GM18508 (cell line): ENCODE measurements at regions not wholly inside any gene's neighbourhood (a gene's known extent, or its start where the extent isn't known, plus 50 kb on each side); places are given as distances from the start of the nearest gene placed in this dataset.
"Not testable (repeated sequence)": the region's sequence is repeated elsewhere in the genome, so short reads cannot be mapped to it uniquely, and the experiment has no call there.

Source experiments
- ATAC-seq: cut with Tn5 transposase; IDR thresholded peaks from one replicate; pipeline ENCODE4 v1.9.1; 2021; ENCODE audit warnings: moderate number of reproducible peaks; ENCODE audit not compliant: insufficient read depth, unreplicated experiment

DNA sequence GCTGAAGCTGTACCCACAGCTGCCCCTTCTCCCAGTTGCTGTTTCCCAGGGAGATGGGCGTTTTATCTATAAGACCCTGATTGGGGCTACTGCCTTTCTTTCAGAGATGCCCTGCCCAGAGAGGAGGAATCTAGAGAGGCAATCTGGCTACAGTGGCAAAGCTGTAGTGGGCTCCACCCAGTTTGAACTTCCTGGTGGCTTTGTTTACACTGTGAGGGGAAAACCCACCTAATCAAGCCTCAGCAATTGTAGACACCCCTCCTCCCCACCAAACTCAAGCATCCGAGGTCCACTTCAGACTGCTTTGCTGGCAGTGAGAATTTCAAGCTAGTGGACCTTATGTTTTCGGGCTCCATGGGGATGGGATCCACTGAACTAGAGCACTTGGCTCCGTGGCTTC, 240.4 kb upstream of the AFF2 start:
- no peak for ATAC-seq

DNA sequence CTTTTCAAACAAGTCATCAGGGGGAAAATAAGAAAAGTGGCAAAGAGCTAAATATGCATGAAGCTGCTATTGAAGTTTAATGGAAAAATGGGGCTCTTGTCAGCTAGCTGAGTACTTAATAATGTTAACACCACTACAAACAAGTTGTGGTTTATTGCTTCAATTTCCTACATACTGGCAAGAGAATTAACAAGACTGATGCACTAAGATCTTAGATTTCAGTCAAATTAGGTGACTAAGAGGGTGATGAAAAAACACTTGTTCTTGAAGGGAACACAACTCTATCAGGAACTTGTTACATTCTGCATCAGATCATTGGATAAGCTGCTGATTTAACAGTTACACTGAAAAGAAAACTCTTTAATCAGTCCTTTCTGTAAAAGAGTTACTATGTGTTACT, 234.6 kb upstream of the AFF2 start:
- no peak for ATAC-seq

DNA sequence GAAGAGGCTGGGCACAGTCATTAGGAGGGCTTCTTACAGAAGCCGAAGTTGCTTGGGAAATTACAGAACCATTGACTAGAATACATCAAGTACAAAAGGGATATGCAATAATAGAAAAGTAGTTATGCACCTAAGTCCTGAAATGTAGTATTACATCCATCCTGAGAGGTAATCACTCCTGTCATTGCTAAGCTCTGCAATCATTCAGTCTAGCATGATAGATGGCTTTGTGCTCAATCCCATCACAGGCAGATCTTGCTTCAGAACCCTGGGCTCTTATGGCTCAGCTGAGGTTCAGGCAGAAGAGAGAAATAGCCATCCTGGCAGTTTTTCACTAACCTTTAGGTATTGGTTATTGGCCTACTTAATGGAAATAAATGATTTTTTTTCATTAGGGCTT, 231.7 kb upstream of the AFF2 start:
- ATAC-seq = no peak

DNA sequence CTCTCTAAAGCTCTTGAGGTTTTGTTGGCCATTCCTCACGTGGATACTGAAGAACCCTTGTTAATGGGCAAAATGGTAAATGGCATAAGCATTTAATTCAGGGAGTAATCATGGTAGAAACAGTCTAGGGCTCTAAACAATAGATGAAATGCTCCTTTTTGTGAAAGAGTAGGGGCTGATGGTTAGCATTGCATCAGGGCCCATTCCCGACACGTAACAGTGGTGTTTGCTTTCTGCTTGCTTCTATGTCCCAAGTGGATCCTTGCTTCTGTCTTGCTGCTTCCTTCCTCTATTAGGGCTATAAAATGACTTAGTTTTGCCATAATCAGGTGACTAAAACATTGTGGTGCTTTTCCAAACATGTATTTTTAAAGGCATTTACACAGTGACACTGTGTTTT, 230.9 kb upstream of the AFF2 start:
- no peak for ATAC-seq

DNA sequence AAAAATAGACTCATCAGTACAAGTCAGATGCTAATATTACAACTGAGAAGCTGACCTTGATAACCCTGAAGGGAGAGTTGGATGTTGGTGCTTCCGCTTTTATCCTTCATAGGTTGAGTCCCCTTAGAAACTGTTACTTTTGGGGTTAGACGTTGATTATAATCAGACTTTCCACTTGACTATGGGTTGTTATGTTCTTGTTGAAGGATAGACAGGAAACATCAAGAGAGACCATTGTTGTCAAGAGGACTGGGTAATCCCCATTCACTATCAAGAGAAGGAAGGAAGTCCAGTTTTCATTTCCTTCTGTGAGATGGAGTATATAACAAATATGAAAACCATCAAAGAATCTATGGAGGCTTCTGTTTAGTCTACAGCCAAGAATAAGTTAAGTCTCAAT, 229.9 kb upstream of the AFF2 start:
- no peak for ATAC-seq

DNA sequence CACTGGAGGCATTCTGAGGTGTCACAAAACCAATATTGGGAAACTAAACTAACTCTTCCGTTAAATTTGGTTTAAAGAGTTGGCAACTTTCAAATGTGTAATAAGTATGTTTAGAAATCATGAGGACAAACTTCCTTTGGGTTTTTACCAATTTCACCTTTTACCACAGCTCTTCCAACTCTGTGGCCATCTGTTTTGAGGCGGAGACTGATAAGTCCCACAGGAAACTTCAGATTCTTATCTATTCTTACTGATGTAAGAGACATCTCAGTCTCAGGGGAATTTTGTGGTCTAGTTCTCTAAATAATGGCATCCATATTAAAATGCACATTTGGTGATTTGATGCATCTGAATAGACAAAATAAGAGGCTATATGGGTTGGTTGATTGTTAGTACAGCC, 229.2 kb upstream of the AFF2 start:
- no peak for ATAC-seq

DNA sequence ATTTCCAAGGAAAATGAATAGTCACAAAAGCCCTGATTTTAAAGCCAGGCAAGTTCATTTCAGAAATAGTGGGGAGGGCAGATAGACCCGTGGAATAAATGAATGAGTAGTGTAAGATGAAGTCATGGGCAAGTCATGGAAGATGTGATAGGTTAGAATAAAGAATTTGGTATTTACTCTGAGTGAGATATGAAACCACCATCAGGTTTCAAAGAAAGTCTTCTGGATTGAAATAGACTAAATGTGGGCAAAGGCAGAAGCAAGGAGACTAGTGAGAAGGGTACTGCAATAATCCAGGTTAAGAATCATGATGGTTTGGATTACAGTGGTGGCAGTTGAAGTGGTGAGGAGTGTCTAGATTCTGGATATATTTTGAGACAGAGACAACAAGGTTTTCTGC, 218.5 kb upstream of the AFF2 start:
- no peak for ATAC-seq

DNA sequence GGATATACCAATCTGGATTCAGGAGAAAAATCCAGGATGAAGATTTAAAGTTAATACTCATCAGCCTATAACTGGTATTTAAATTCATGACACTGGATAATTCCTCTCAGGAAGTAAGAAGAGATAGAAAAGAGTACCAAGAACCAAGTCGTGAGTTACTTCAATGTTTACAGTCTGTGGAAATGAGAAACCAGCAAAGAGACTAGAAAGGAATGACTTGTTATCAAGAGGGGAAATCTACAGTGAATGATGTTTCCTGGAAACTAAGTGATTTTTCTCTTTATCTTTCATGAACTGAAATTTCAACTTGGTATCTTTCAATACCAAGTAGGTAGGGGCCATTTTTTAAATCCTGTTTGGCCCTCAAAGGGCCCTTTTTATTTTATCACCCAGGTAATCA, 217.9 kb upstream of the AFF2 start:
- no peak for ATAC-seq

DNA sequence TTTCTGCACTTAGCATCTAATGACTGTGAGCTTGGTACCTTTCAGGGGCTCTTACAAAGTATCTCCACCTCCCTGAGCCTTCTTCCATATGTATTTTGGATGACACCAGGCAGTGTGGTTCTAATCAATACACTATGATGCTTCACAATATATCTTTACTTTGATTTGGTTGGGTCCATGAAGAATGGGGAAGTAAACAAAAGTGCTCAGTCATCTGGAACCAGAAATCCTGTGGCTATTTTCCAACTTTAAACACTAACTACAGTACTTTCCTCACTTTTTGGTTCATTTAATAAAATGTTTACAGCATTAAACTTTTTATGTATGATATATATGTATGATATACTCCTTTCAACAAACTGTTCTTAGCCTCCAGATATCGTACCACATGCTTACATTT, 216.4 kb upstream of the AFF2 start:
- no peak for ATAC-seq

DNA sequence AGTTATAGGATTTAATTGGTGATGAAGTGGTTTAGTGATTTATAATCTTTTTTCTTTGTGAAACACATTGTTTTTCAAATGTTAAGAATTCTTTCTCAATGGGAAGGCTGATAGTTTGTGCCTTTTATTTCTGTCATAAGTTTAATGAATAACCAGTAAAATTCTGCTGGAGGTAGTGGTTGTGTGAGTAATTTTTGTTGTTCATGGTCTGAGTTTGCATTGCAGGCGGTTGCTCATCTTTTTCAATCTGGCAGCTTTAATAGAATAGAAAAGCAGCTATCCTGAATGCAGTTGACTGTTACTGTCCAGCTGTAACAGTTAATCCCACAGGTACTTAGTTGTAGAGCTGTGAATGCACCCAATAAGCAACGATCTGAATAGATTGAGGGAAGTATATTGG, 215.6 kb upstream of the AFF2 start:
- ATAC-seq = no peak

DNA sequence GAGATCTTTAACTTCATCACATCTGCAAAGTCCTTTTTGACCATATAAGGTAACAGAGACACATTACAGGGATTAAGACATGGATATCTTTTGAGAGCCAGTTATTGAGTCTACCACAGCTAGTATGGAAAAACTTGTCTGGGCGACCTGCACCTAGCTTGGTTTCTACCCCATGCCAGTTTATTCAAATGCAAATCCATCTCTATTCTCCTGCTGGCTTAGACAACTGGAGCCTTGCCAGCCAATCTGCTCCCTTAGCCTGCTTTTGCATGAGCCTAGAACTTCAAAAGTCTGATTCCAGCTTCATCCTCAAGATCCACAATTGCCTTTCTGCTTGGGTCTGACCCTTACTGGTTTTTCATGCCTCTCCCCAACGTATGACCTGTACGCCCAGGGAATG, 212.0 kb upstream of the AFF2 start:
- no peak for ATAC-seq

DNA sequence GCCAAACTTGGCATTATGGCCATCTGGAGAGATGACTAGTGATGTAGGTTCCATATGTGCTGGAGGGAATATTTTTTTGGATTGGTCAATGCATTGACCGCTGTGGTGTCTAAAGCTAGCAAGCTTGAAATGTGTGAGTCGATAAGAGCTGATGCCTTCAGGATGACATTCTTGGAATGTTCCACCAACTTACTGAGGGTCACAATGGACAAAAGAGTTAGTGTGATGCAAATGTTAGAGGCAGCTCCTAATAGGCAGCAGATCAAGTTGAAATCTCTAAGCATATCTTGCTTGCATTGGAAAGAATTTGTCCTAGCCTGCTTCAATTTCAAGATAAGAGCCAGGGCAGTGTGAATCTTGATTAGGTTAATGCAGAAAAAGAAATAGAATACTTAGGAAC, 210.4 kb upstream of the AFF2 start:
- ATAC-seq = no peak

DNA sequence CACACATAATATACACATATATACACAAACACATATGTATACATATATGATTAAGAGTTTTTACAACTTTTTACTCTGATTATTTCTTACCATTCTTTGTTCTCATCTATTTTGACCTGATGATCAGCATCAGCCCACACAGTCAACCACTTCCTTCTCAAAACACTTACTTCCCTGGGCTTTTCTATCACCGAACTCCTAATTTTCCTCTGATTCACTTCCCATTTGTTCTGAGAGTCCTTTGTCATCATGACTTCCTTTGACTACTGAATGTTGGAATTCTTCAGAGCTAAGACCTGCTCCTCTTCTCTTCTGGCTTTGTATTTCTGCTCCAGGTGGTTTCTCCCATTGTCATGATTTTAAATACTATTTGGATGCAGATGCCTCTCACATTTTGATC, 209.5 kb upstream of the AFF2 start:
- ATAC-seq = no peak

DNA sequence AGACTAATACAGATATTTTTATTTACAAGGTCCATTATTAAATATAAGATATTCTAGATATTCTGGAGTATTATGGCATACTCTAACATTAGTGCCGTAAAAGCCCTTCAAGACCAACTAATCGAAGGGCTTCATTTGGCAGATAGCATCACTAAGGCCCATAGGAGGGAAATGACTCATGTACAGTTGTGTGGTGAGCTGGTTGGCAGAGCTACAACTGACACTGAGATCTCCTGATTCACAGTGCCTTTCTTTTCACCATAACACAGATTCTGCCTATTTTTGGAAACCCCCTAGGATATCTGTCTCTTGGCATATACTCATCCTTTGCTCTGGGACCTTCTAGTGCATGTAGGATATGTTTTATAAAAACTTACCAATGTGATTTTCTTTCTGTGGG, 201.7 kb upstream of the AFF2 start:
- ATAC-seq = no peak

DNA sequence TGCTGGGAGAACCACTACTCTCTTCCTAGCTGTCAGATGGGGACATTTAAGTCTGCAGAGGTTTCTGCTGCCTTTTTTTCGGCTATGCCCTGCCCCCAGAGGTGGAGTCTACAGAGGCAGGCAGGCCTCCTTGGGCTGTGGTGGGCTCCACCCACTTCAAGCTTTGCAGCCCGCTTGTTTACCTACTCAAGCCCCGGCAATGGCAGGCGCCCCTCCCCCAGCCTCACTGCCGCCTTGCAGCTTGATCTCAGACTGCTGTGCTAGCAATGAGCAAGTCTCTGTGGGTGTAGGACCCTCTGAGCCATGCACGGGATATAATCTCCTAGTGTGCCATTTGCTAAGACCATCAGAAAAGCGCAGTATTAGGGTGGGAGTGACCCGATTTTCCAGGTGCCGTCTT, 195.2 kb upstream of the AFF2 start:
- not testable (repeated sequence) for ATAC-seq

DNA sequence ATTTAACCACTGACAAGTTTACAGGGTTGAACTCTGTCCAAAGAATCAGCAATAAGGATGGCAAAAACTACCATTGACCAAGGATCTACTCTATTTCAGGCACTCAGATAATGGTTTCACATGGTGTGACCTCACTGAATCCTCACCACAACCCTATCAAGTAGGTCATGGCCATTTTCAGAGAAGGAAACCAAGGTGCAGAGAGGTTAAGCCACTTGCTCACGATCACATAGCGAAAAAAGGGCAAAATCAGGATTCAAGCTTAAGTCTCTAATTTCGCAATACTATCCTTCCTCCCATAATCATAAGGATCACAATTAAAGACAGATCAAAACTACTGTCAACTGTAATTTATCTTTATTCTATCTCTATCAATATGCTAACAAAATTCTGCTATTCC, 191.0 kb upstream of the AFF2 start:
- ATAC-seq = no peak

DNA sequence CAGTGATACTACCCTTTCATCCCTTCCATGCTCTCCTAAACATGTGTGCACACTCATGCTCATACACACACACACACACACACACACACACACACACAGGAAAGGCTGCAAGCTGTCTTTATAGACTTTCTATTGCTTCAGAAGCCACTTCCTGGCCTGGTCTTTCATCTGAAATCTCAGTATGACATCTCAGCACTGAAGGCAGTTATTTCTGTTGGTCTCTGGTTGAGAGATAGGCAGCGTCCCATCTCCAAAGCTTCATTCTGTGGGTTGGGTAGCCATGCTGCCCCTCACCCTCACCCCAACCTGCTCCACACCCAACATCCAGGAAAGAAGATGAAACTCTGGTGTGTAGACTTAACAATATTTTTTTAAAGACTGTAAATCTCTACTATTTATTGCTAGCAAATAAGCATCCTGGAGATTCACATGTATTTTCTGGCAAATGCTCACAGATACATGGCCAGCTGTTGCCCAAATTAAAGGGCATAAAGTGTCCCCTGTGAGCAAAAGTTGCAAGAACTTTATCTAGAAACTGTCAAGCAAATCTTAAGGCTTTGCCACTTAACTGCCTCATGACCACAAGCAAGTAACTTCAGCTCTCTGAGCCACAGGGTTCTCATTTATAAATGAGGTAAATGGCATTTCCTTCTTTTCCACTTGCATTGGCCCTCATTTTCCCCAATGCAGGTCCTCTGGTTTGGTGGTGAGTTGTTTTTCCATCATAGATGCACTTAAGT, 189.8 kb upstream of the AFF2 start:
- ATAC-seq = no peak

DNA sequence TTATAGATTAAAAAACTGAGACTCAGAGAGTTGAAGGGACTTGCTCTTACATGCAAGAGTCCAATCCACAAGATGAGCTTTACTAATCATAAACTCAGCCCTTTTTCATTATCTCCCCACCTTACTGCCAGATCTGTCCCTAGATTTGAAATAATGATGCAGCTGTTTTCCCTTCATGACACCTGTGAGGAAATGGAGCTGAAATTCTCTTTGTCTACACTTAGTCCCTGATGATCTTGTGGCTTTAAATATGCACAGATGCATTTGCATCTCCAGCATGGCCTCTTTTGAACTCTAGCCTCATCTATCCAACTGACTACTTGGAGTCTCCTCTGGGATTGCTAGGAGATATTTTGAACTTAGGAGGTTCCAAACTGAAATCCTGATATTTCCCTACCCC, 188.9 kb upstream of the AFF2 start:
- ATAC-seq = no peak

DNA sequence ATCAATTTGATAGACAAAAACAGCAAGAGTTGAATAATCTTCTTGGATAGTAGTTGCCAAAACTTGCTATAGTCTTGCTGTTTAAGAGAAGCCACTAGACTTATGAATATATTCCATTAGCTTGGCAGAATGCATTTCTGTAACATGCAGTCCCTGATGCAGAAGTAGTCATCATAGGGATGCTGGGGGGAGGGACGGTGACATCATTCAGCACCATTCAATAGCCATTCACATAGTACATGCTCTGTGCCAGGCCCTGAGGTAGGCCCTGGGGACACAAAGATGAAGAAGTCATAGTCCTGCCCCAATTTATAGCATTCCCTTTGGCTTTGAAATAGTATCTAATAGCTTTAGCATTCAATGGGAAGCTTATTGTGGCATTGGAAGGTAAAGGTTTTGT, 185.5 kb upstream of the AFF2 start:
- ATAC-seq = no peak

DNA sequence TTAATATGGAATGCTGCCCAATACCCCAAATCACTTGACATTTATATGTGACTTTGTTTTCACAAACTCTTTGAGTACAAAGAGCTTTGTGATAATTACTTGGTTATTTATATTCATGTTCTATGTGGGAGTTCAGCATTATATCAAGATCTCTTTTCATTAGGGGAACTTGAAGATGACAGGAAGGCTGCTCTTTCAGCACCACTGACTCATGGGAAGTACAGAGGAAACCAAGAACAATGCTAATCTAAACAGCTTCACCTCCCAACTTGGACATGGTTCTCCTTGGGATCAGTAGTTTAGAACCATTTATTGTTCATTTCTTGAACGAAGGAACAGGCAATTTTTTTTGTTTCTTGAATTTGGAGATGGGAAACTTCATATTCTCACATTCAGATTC, 184.0 kb upstream of the AFF2 start:
- no peak for ATAC-seq

DNA sequence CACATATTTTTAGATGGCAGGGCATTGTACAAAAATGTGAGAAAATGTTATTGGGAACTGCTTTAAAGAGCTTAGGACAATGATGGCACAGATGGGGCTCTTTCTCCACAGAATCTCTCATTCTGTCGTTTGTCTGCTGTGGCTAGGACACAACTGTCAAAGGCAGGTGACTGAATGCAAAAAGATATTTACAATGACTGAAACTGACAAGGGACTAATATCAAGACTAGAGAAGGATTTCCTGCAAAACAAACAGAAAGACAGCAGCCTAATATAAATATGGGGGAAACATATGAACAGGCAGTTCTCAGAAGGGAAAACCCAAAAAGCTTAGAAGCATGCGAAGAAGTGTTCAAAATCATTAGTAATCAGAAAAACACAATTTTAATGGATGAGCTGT, 177.5 kb upstream of the AFF2 start:
- no peak for ATAC-seq

DNA sequence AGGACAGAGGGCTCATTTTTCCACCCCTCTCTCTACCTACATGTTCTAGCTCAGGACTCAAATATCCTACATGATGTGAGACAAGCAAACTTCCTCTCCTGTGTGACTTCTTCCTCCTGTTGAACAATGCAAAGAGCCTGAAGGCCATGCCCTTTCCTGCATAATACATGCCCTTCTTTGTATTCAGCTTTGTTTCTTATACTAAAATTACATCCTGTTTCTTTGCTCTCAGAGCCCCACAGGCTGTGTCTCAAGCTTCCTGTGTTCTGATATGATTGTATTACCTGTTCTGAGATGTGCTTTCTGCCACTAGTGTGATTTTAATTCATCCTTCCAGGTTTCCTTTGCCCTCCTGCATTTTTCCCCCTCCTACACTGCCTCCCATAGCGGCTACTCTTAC, 166.4 kb upstream of the AFF2 start:
- ATAC-seq = no peak

DNA sequence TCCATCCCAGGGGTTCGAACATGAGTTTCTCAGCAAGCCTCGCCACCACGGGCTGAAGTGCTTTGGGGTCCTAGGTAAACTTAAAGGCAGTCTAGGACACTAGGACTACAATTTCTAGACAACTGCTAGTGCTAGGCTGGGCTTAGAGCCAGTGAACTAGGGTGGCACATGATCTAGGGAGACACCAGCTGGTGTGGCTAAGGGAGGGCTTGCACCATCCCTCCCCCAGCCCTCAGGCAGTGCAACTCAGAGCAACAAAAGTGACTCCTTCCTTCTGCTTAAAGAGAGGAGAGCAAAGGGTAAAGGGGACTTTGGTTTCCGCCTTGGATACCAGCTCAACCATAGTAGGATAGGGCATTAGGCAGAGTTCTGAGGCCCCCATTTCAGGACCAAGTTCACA, 162.5 kb upstream of the AFF2 start:
- ATAC-seq = no peak
